IMR-90 (cell line): ENCODE measurements at regions not wholly inside any gene's neighbourhood (a gene's known extent, or its start where the extent isn't known, plus 50 kb on each side); places are given as distances from the start of the nearest gene placed in this dataset.

Source experiments
- ATAC-seq: fragments of 200-7000 bp; cut with Tn5 transposase; 2 replicates; pipeline ENCODE4 v1.9.1; 2020; ENCODE audit warnings: low read depth, mild to moderate bottlenecking, moderate library complexity
- BruUV-seq: library from RNA; stranded (reverse); fragments of 400-500 nt; replicated peaks from 2 replicates; lab custom pipeline; 2021; lab: Mats Ljungman, UMichigan
- CTCF ChIA-PET: fragments of 300-600 bp; formaldehyde crosslinking; extraction: SDS; loops from one replicate; lab custom pipeline; 2021; ENCODE audit warnings: antibody characterized with exemption; lab: Yijun Ruan, JAX
- POLR2A ChIA-PET: fragments of 300-600 bp; sonication (Branson Sonifier 250); formaldehyde crosslinking; loops from one replicate; lab custom pipeline; 2022; ENCODE audit warnings: antibody characterized with exemption; ENCODE audit not compliant: unreplicated experiment; lab: Charles Lee
- DNase-seq: peaks from one replicate; pipeline ENCODE4 v3.0.0; 2013
- H2AFZ ChIP-seq: replicated peaks from 2 replicates; pipeline ENCODE3; 2013; ENCODE audit warnings: low read length, mild to moderate bottlenecking; ENCODE audit not compliant: poor library complexity
- H2AK5ac ChIP-seq: 2 replicates; pipeline ENCODE4 v1.6.1; 2013; ENCODE audit warnings: low read depth, low read length, inconsistent platforms
- H2AK9ac ChIP-seq: replicated peaks from 2 replicates; pipeline ENCODE3; 2013; ENCODE audit warnings: mild to moderate bottlenecking, low read depth, low read length, moderate library complexity; ENCODE audit not compliant: poor library complexity
- H2BK120ac ChIP-seq: 2 replicates; pipeline ENCODE4 v1.6.1; 2013; ENCODE audit warnings: low read depth, low read length, inconsistent platforms
- H2BK15ac ChIP-seq: 3 replicates; pipeline ENCODE4 v1.6.1; 2013; ENCODE audit warnings: low read depth, low read length, inconsistent platforms
- H2BK20ac ChIP-seq: 2 replicates; pipeline ENCODE4 v1.6.1; 2013; ENCODE audit warnings: low read depth, mild to moderate bottlenecking, inconsistent platforms, low read length, moderate library complexity
- H2BK5ac ChIP-seq: 2 replicates; pipeline ENCODE4 v1.6.1; 2013; ENCODE audit warnings: mild to moderate bottlenecking, low read depth, low read length, inconsistent platforms; ENCODE audit not compliant: poor library complexity, severe bottlenecking
- H3K14ac ChIP-seq: replicated peaks from 2 replicates; pipeline ENCODE4 v1.6.1; 2013; ENCODE audit warnings: low read depth, low read length, inconsistent platforms
- H3K18ac ChIP-seq: 2 replicates; pipeline ENCODE4 v1.6.1; 2013; ENCODE audit warnings: low read depth, low read length, control low read depth
- H3K23ac ChIP-seq: 2 replicates; pipeline ENCODE4 v1.6.1; 2013; ENCODE audit warnings: low read depth, low read length, inconsistent platforms
- H3K27ac ChIP-seq: 2 replicates; pipeline ENCODE4 v1.5.1; 2013; ENCODE audit warnings: mild to moderate bottlenecking, control low read depth, low read length; ENCODE audit not compliant: insufficient read depth
- H3K27me3 ChIP-seq: 2 replicates; pipeline ENCODE4 v1.6.1; 2013; ENCODE audit warnings: low read length; ENCODE audit not compliant: control insufficient read depth, insufficient read depth
- H3K36me3 ChIP-seq: 2 replicates; pipeline ENCODE4 v1.6.1; 2013; ENCODE audit warnings: low read length, mixed read lengths; ENCODE audit not compliant: control insufficient read depth, insufficient read depth
- H3K4ac ChIP-seq: 2 replicates; pipeline ENCODE4 v1.6.1; 2013; ENCODE audit warnings: low read depth, low read length, inconsistent platforms
- H3K4me1 ChIP-seq: 2 replicates; pipeline ENCODE4 v1.6.1; 2013; ENCODE audit warnings: low read length, mixed read lengths; ENCODE audit not compliant: control insufficient read depth, insufficient read depth
- H3K4me2 ChIP-seq: 2 replicates; pipeline ENCODE4 v1.6.1; 2013; ENCODE audit warnings: low read depth, mild to moderate bottlenecking, control low read depth, low read length, moderate library complexity
- H3K4me3 ChIP-seq: 2 replicates; pipeline ENCODE4 v1.5.1; 2013; ENCODE audit warnings: low read depth, mild to moderate bottlenecking, control low read depth, low read length, moderate library complexity; ENCODE audit not compliant: insufficient read depth
- H3K56ac ChIP-seq: 2 replicates; pipeline ENCODE4 v1.6.1; 2013; ENCODE audit warnings: low read length, inconsistent platforms; ENCODE audit not compliant: insufficient read depth; ENCODE audit errors: extremely low read depth
- H3K79me1 ChIP-seq, 2 experiments: 2 replicates each; pipeline ENCODE4 v1.6.1; 2013; ENCODE audit warnings: low read length in 2 of 2, inconsistent platforms in 1 of 2, low read depth in 1 of 2
- H3K9ac ChIP-seq: 2 replicates; pipeline ENCODE4 v1.6.1; 2013; ENCODE audit warnings: low read depth, low read length, control low read depth
- H3K9me1 ChIP-seq: 2 replicates; pipeline ENCODE4 v1.6.1; 2013; ENCODE audit warnings: low read length, inconsistent platforms; ENCODE audit not compliant: insufficient read depth
- H3K9me3 ChIP-seq: 2 replicates; pipeline ENCODE4 v1.6.1; 2013; ENCODE audit warnings: low read length; ENCODE audit not compliant: control insufficient read depth, insufficient read depth
- H4K20me1 ChIP-seq: 2 replicates; pipeline ENCODE4 v1.6.1; 2013; ENCODE audit warnings: low read length, inconsistent platforms; ENCODE audit not compliant: insufficient read depth
- H4K5ac ChIP-seq: 2 replicates; pipeline ENCODE4 v1.6.1; 2013; ENCODE audit warnings: mild to moderate bottlenecking, low read depth, low read length, control low read depth
- H4K8ac ChIP-seq, 2 experiments: 2 replicates each; pipeline ENCODE4 v1.6.1; 2013; ENCODE audit warnings: low read depth in 2 of 2, low read length in 2 of 2, control low read depth in 1 of 2, inconsistent platforms in 1 of 2
- H4K91ac ChIP-seq: 2 replicates; pipeline ENCODE4 v1.6.1; 2013; ENCODE audit warnings: low read depth, low read length, inconsistent platforms; ENCODE audit not compliant: insufficient read depth
- BHLHE40 ChIP-seq: fragments of 150-350 bp; IDR thresholded peaks from 2 replicates; pipeline ENCODE4 v1.6.1; 2016; ENCODE audit warnings: mild to moderate bottlenecking, low read depth, low read length
- CEBPB ChIP-seq: IDR thresholded peaks from 2 replicates; pipeline ENCODE4 v1.6.1; 2012; ENCODE audit warnings: low read depth, low read length, improper control_type of control experiment
- CHD1 ChIP-seq: IDR thresholded peaks from 2 replicates; pipeline ENCODE4 v1.6.1; 2012; ENCODE audit warnings: low read depth, low read length, improper control_type of control experiment
- CTCF ChIP-seq: conservative IDR thresholded peaks from 2 replicates; pipeline ENCODE4 v1.5.1; 2012; ENCODE audit warnings: mild to moderate bottlenecking, low read depth, low read length, improper control_type of control experiment
- FOS ChIP-seq: fragments of 150-350 bp; IDR thresholded peaks from 2 replicates; pipeline ENCODE4 v1.6.1; 2016; ENCODE audit warnings: low read depth, low read length
- MAFK ChIP-seq: IDR thresholded peaks from 2 replicates; pipeline ENCODE4 v1.6.1; 2012; ENCODE audit warnings: low read depth, low read length, improper control_type of control experiment
- MAZ ChIP-seq: IDR thresholded peaks from 2 replicates; pipeline ENCODE4 v1.6.1; 2012; ENCODE audit warnings: low read depth, mild to moderate bottlenecking, low read length, improper control_type of control experiment, moderate library complexity, borderline replicate concordance
- POLR2A ChIP-seq: IDR thresholded peaks from 2 replicates; pipeline ENCODE4 v1.6.1; 2012; ENCODE audit warnings: mild to moderate bottlenecking, low read depth, low read length
- RAD21 ChIP-seq: IDR thresholded peaks from 2 replicates; pipeline ENCODE4 v1.6.1; 2012; ENCODE audit warnings: low read length, improper control_type of control experiment
- RCOR1 ChIP-seq: IDR thresholded peaks from 2 replicates; pipeline ENCODE4 v1.6.1; 2012; ENCODE audit warnings: mild to moderate bottlenecking, low read length, improper control_type of control experiment; ENCODE audit not compliant: insufficient replicate concordance
- RFX5 ChIP-seq: IDR thresholded peaks from 2 replicates; pipeline ENCODE4 v1.8.0; 2012; ENCODE audit warnings: low read depth, mild to moderate bottlenecking, low read length, moderate library complexity
- SMC3 ChIP-seq: fragments of 150-350 bp; IDR thresholded peaks from 2 replicates; pipeline ENCODE4 v1.6.1; 2016; ENCODE audit warnings: low read depth, mild to moderate bottlenecking, antibody characterized with exemption, low read length, moderate library complexity
- WGBS, 2 experiments: methylation state at CpG; one replicate each; pipeline versions ENCODE4 v1.1.5 to v1.1.7; 2013; ENCODE audit warnings: missing lambda C conversion rate in 2 of 2; ENCODE audit not compliant: insufficient read length in 1 of 2; ENCODE audit errors: extremely low coverage in 2 of 2; 5-methylcytosine and 5-hydroxymethylcytosine counted together
- dilution Hi-C: fragments of 300-500 bp; cut with HindIII; formaldehyde crosslinking; loops from one replicate; pipeline ENCODE4 v1.14.3; 2018; ENCODE audit warnings: low sequenced_read_pairs; ENCODE audit not compliant: unreplicated experiment
- in situ Hi-C: fragments of 300-500 bp; cut with MboI; formaldehyde crosslinking; loops from 3 replicates; pipeline ENCODE4 v1.14.3; 2019; ENCODE audit warnings: low sequenced_read_pairs, inconsistent platforms, mixed read lengths
- intact Hi-C: fragments of 100-400 bp; cut with micrococcal nuclease; formaldehyde crosslinking; loops from 2 replicates; pipeline ENCODE4 v1.10.0; 2022
- TF ChIP-seq, protein P1 (sequence below): fragments of 150-350 bp; IDR thresholded peaks from 2 replicates; pipeline ENCODE4 v1.6.1; 2016; ENCODE audit warnings: low read depth, mild to moderate bottlenecking, low read length, moderate library complexity, borderline replicate concordance

- H3K9me1 ChIP-seq = no peaks in the 10 kb centered on the region
- H3K79me1 ChIP-seq = no peaks in the 10 kb centered on the region
- H2AK5ac ChIP-seq = no peak overlapping the region
- CTCF ChIA-PET = no interaction called here
- no peak overlapping the region for H3K23ac ChIP-seq
- no peak overlapping the region for H2AK9ac ChIP-seq
- H3K4me3 ChIP-seq = no peak overlapping the region
- no peak overlapping the region for H2BK120ac ChIP-seq
- no peak overlapping the region for H3K4ac ChIP-seq
- H3K18ac ChIP-seq = no peak overlapping the region
- POLR2A ChIA-PET = no interaction called here
- intact Hi-C loops (no loop called here), in situ Hi-C loops (no loop called here), dilution Hi-C loops (no loop called here)
- no peak overlapping the region for H2AFZ ChIP-seq
- H3K14ac ChIP-seq = no peak overlapping the region
- no peak overlapping the region for H3K4me2 ChIP-seq
- no peak overlapping the region for H4K8ac ChIP-seq
- no peak overlapping the region for H3K56ac ChIP-seq
- TF ChIP-seq CHD1 = no peak
- TF ChIP-seq RAD21 = no peak
- TF ChIP-seq, protein P1, sequence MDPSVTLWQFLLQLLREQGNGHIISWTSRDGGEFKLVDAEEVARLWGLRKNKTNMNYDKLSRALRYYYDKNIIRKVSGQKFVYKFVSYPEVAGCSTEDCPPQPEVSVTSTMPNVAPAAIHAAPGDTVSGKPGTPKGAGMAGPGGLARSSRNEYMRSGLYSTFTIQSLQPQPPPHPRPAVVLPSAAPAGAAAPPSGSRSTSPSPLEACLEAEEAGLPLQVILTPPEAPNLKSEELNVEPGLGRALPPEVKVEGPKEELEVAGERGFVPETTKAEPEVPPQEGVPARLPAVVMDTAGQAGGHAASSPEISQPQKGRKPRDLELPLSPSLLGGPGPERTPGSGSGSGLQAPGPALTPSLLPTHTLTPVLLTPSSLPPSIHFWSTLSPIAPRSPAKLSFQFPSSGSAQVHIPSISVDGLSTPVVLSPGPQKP = no peak
- no peak for TF ChIP-seq CEBPB
- no peak for TF ChIP-seq RCOR1
- TF ChIP-seq MAFK = no peak
- TF ChIP-seq POLR2A = no peak
- TF ChIP-seq CTCF = no peak
- TF ChIP-seq MAZ = no peak
- TF ChIP-seq BHLHE40 = no peak
- no peak for TF ChIP-seq RFX5
- TF ChIP-seq SMC3 = no peak
- TF ChIP-seq FOS = no peak
- no TSS peak for BruUV-seq
- no peaks in the 10 kb centered on the region for H3K36me3 ChIP-seq
- H2BK15ac ChIP-seq = no peak overlapping the region
- H2BK5ac ChIP-seq = no peak overlapping the region
- peaks cover 6% of the 10 kb centered on the region for H3K9me3 ChIP-seq
- no peak overlapping the region for H4K91ac ChIP-seq
- no peaks in the 10 kb centered on the region for H3K27me3 ChIP-seq
- DNase-seq = no peak
- WGBS, 2 experiments = no CpG with 5 or more reads among the region's 1 CpG
- H3K4me1 ChIP-seq = no peaks in the 10 kb centered on the region
- H4K5ac ChIP-seq = no peak overlapping the region
- no peaks in the 10 kb centered on the region for H4K20me1 ChIP-seq
- no peak overlapping the region for H2BK20ac ChIP-seq
- no peak overlapping the region for H3K9ac ChIP-seq
- ATAC-seq = no peak
- no peak overlapping the region for H3K27ac ChIP-seq
These were observed 386.6 kb downstream of the CENPC start for GRCh38 chr4:67158666-67159065.
